HG02938 (cell line): ENCODE measurements at regions not wholly inside any gene's neighbourhood (a gene's known extent, or its start where the extent isn't known, plus 50 kb on each side); places are given as distances from the start of the nearest gene placed in this dataset.
"Not testable (repeated sequence)": the region's sequence is repeated elsewhere in the genome, so short reads cannot be mapped to it uniquely, and the experiment has no call there.

ENCODE experiments used
- ATAC-seq: cut with Tn5 transposase; IDR thresholded peaks from one replicate; pipeline ENCODE4 v1.9.1; 2021; ENCODE audit warnings: mild to moderate bottlenecking, moderate library complexity; ENCODE audit not compliant: unreplicated experiment

DNA sequence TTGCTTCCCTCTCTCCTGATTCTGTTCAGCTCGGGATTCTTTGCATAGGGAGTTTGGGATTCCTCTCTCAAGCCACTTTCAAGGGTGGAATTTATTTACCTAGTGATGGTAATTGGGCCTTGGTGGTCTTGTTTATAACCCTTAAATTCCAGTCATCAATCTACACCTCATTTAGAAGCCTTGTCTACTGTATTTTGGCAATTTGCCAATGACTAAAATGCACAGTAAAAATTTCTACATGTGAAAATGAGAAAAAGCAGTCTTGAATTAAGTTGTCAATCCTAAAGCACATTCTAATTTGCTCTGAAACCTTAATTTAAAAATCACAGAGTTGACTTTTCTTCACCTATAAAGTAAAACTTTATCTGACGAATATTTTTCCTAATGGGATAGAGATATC lies 749.2 kb upstream of the CRIM1 start:
- ATAC-seq, result no peak

GRCh38 chr2:35598310-35598709 lies 757.3 kb upstream of the CRIM1 start:
- no peak for ATAC-seq

DNA sequence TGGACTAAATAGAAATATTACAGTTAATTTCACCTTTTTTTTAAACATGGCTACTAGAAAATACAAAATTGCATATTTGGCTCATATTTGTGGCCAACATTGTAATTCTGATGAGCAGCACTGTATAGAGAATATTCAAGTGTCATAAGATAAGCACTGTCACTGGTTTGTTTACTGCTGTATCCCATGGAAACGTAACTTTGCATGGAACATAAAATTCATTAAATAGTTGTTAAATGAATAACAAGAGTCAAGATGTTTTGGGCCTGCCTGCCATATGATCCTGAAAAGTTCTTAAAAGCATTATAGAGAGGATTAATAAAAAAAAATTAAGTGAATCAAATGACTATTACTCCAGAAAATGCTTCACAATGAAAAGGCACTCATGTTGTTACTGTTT lies 763.7 kb upstream of the CRIM1 start:
- ATAC-seq, result no peak

DNA sequence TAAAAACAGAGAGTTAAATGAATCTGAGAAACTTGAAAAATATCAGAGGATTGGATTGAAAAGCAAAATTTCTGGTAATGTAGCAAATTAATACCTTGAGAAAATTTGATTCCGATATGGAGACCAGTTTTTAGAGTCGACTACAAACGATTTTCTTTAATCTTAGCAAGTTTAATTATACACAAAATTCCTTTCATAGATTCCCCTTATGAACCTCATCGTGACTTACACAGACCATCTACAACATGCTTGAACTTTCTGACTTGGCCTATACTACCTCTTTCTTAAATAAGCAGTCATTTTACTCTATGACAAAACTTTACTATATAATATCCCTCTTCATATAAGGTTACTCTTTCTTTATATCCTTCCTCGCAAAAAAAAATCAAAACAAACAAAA lies 769.6 kb upstream of the CRIM1 start:
- no peak for ATAC-seq

- ATAC-seq, result no peak
These were observed 772.9 kb upstream of the CRIM1 start for GRCh38 chr2:35582637-35583036.

DNA sequence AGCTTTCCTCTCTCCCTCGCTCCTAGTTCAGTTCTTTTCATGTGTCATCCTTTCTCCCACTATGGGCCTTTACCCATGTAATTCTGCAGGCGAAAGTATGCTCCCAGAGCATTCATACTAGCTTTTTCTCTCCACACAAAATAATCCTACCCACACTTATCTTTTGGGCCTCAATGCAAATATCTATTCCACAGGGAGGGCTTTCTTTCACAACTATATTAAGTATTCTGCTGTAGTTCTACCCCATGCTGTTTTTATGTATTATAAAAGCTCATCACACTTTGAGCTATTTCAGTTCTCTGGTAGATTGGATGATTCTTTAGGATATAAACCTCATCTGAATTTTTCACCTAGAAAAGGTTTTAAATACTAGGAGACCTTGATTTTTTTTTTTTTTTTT lies 774.6 kb upstream of the CRIM1 start:
- ATAC-seq, result no peak

- ATAC-seq, result not testable (repeated sequence)
These were observed 787.0 kb upstream of the CRIM1 start for GRCh38 chr2:35568574-35568973.

- ATAC-seq, result no peak
These were observed 793.1 kb upstream of the CRIM1 start for GRCh38 chr2:35562488-35562887.

GRCh38 chr2:35548171-35548570 lies 807.4 kb upstream of the CRIM1 start:
- no peak for ATAC-seq

- no peak for ATAC-seq
These were observed 810.3 kb upstream of the CRIM1 start for GRCh38 chr2:35545301-35545700.

- ATAC-seq, result no peak
These were observed 816.8 kb upstream of the CRIM1 start for GRCh38 chr2:35538796-35539195.

GRCh38 chr2:35530615-35531135 lies 824.9 kb upstream of the CRIM1 start:
- no peak for ATAC-seq

- no peak for ATAC-seq
These were observed 828.8 kb upstream of the CRIM1 start for GRCh38 chr2:35526741-35527140.

DNA sequence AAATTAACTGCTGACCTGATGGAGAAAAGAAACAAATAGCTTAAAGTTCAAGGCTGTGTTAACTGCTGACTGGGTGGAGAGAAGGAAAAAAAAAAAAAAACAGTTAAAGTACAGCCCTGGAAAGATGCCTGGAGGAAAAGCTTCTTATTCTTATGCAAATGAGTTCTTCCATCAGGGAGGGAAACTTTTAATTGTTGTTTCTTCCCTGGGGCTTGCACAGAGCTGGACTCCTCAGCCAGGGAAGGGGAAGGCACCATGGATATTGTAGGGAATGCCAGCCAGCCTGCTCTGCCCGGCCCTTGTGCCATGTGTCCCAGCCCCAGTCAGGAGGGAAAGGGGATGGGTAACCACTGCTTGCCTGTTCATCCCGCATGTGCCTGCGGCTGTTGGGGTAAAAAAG lies 833.1 kb upstream of the CRIM1 start:
- ATAC-seq, result no peak

GRCh38 chr2:35510636-35511035 lies 844.9 kb upstream of the CRIM1 start:
- ATAC-seq, result no peak

DNA sequence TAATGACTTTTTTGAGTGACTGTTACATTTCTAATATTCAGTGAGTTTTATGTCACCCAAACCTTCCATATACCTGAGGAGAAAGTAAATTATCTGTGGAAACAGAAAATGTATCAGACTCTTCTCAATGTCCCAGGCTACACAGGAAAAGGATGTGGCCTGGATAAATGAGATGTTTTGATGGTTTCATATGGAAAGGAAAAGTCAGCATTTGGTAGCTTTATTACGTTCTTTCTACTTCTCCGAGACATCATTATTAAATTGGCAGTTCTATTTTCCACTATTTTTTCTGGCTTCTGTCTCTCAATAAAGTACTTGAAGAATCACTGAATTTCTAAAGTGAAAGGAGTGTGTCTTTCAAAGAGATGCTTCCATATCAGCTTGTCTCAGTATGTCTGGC lies 847.0 kb upstream of the CRIM1 start:
- no peak for ATAC-seq

- ATAC-seq, result no peak
These were observed 851.2 kb upstream of the CRIM1 start for GRCh38 chr2:35504419-35504818.

- ATAC-seq, result no peak
These were observed 851.8 kb upstream of the CRIM1 start for GRCh38 chr2:35503738-35504199.

- no peak for ATAC-seq
These were observed 852.3 kb upstream of the CRIM1 start for GRCh38 chr2:35503311-35503710.

DNA sequence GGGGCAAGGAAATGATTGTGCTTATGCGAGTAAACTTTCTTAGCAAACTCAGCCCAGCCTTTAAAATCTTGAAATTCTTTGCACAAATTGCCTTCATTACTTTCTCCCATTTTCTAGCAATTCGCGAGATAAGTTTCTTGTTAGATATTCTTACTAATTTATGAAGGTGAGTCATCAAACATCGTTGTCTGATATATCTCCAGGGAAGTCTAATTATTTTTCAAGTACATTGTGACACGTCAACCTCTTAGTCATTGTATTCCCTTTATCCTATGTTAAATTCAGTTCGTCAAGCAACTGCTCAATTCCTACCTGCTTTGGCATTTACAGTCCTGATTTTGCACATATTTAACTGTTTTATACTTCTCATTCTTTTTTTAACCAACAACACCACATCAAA lies 854.5 kb upstream of the CRIM1 start:
- ATAC-seq, result no peak

- no peak for ATAC-seq
These were observed 859.6 kb upstream of the CRIM1 start for GRCh38 chr2:35496022-35496421.

- ATAC-seq, result no peak
These were observed 860.4 kb upstream of the CRIM1 start for GRCh38 chr2:35495182-35495581.

DNA sequence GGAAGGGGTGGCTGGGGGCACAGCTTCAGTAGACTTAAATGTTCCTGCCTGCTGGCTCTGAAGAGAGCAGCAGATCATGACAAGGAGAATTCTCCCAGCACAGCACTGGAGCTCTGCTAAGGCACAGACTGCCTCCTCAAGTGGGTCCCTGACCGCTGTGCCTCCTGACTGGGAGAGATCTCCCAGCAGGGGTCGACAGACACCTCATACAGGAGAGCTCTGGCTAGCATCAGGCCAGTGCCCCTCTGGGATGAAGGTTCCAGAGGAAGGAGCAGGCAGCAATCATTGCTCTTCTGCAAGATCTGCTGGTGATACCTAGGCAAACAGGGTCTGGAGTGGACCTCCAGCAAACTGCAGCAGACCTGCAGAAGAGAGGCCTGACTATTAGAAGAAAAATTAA lies 877.5 kb upstream of the CRIM1 start:
- ATAC-seq, result not testable (repeated sequence)

DNA sequence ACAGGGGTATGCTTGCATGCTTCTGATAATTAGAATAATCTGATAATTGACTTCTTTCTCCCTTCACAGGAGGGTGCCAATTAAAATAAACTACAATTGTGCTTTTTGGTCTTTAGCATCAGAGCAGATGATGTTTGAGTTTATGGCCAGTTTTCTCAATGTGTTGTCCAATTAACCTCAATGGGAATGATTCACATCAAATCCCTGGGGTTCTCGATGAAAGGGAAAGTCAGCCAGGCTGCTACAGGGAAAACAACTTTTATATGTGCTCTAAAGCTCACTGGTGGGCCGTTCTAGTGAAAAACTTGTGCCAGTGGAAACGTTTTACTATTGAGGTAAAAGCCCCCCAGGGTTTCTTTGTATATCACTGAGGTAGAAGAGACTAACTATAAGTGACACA lies 887.3 kb upstream of the CRIM1 start:
- ATAC-seq, result no peak
